ENCODE measurements at regions not wholly inside any gene's neighbourhood (a gene's known extent, or its start where the extent isn't known, plus 50 kb on each side); places are given as distances from the start of the nearest gene placed in this dataset.
"Not testable (repeated sequence)": the region's sequence is repeated elsewhere in the genome, so short reads cannot be mapped to it uniquely, and the experiment has no call there.

- DNase-seq (ENCODE audit: low read depth, low spot score): no peak
Measured at GRCh38 chr12:131436922-131437705, 273.8 kb upstream of the SFSWAP start.

DNA sequence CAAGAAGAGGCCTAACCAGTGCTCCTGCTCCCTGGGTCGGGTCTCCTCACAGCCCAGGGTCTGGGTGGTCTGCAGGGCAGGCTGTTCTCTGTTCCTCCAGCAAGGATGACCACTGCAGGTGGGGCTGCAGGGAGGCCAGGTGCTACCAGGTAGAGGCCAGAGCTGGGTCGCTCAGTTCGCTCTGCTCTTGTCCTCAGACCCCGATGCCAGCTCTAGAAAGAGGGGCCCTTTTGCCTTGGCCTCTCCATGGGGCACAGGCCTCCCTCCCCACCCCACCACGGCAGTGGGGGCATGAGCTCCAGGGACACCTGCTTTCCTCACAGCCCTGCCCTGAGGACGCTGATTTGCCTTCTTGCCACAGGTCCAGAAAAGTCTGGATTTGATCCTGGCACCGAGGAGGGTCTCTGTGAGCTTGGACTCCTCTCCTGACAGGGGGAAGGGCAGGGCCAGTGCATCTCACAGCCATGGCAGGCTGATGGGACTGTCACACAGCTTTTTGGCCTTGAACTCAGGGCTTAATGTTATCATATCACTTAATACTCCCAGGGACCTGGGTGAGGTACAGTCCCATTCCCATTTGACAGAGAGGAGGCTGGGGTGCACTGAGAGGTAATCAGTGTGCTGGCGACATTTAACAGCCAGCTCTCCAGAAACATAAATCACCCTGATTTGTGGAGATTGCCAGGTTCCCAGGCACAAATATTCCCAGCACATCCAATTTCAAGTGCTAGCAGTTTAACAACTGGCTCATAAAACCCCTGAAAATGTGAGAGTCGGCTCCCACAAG lies 273.0 kb upstream of the SFSWAP start:
- DNase-seq (ENCODE audit: low read depth, low spot score): no peak

DNA sequence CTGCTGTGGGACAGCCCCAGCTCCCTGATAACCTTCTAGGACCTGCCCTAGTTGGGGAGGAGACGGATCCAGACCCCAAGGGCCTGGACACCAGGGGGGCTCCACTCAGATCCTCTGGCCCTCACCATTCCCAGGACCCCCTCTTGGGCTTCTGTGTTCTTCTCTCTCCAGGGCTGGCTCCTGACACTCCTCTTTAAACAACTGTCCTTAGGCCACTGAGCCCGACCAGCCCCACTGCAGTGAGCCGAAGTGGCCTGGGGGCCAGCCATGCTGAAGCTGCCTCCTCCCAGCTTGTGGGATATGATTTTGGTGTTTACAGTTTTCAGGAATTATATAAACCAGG lies 272.4 kb upstream of the SFSWAP start:
- DNase-seq (ENCODE audit: low read depth, low spot score): not testable (repeated sequence)

- peak; percentile 53 for DNase-seq (ENCODE audit: low read depth, low spot score)
Measured at GRCh38 chr12:131438881-131439280, 272.0 kb upstream of the SFSWAP start.

- DNase-seq (ENCODE audit: low read depth, low spot score): not testable (repeated sequence)
Measured at GRCh38 chr12:131439752-131440151, 271.1 kb upstream of the SFSWAP start.

- not testable (repeated sequence) for DNase-seq (ENCODE audit: low read depth, low spot score)
Measured at GRCh38 chr12:131440209-131441059, 270.5 kb upstream of the SFSWAP start.

GRCh38 chr12:131441060-131441396 lies 269.9 kb upstream of the SFSWAP start:
- no peak for DNase-seq (ENCODE audit: low read depth, low spot score)

- DNase-seq (ENCODE audit: low read depth, low spot score): no peak
Measured at GRCh38 chr12:131441638-131442336, 269.1 kb upstream of the SFSWAP start.

DNA sequence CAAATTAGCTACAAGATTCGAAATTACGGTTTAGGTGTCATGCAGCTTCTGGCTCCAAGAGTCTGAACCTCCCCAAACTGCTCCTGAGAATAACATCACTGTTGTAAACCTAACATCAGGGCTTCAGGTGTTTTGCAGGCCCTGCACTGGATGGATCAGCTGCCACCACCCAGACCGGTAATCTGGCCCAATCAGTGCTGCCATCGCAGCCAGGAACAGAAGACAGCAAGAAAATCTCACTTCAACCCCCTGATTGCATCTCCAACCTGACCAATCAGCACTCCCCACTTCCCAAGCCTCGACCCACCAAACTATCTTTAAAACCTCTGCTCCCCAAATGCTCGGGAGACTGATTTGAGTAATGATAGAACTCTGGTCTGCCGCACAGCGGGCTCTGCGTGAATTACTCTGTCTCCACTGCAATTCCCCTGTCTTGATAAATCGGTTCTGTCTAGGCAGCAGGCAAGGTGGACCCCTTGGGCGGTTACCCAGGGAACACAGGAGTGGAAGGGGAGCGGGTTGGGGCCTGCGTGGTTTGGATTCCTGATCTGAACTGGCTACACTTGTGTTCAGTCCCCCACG lies 268.5 kb upstream of the SFSWAP start:
- no peak for DNase-seq (ENCODE audit: low read depth, low spot score)

DNA sequence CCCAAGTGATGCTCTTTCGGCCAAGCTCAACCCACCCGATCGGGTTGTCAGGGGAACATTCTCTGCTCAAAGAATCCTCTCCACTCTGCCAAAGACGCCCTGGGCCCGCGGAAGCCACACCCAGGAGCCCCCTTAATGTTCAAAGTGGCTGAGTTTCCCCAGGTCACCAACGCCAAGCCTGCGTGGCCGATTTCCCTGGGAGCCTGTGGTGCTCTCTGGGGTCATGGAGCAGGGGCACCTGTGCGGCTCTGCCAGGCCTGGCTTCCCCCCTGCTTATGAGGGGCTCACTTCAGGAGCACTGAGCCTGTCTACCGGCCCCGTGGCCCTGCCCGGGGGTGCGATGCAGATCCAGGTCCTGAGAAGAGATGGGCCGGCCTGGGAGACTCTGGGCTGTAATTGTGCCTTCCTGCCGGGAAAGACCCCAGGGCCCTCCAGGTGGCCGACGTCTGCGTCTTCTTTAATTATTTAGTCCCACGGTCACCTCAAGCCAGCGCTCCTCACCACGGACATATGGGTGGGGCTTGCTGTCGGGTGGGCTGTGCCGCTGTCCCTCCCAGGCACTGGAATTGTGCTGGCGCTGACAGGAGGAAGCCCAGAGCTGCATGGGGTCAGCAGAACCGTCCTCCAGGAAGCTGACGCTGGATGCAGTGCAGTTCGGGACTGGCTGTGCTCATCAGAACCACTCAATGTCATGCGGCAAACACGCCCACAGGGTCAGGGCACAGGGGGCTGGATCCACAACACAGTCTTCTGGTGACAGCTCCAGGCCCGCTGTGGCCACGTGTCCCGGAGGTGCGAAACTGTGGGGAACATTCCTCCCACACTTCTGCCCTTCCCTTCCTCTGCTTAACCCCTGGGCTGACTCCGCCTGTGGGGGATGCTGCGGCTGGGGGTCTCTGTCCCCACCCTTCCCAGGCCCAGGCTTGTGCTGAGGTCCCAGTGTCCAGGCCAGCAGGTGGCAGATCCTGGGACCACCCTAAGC lies 267.6 kb upstream of the SFSWAP start:
- DNase-seq (ENCODE audit: low read depth, low spot score): no peak

DNA sequence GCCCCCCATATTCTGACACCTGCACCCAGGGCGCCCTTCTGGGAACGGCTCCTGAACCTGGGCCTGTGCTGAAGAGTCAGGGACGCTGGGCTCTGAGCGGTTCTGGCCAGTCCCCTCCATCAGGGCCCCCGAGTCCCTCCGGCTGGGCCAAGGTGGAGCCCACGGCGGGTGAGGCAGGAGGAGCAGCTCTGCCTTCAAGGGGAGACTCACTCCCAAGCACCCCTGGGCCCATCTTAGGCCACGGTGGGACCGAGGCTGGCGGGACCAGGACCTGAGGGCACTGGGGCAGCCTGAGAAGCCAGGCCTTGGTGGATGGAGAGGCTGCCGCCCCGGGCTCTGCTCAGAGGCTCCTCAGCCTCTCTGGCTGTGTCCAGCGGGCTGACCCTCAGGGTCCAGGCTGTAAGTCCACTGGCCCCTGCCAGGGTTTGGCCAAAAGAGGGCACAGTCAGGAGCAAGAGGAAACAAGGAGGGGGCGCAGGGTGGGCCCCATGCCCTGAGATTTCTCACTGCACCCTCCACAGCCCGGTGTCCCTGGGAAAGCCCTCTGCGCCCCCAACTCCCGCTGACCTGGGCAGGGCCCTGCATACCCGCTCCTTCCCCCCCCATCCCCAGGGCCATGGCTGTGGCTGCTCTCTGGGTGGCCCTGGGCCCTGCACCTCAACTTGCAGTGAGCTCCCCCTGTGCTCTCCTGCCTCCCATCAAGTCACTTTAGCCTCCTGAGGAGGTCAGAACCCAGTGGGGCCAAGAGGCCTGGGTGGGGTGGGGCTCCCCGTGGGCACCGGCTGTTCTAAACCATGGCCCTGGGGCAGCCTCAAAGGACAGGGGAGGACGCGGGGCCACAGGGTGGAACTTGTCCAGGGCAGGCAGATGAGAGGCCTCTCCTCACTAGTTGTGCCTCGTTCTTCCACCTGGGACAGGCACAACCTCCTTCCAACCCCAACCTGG lies 266.4 kb upstream of the SFSWAP start:
- DNase-seq (ENCODE audit: low read depth, low spot score): no peak

- peak; percentile 47 for DNase-seq (ENCODE audit: low read depth, low spot score)
Measured at GRCh38 chr12:131445184-131445774, 265.6 kb upstream of the SFSWAP start.

GRCh38 chr12:131445795-131446194 lies 265.1 kb upstream of the SFSWAP start:
- DNase-seq (ENCODE audit: low read depth, low spot score): no peak

- DNase-seq (ENCODE audit: low read depth, low spot score): not testable (repeated sequence)
Measured at GRCh38 chr12:131447636-131448035, 263.3 kb upstream of the SFSWAP start.

GRCh38 chr12:131448254-131448795 lies 262.6 kb upstream of the SFSWAP start:
- DNase-seq (ENCODE audit: low read depth, low spot score): no peak

DNA sequence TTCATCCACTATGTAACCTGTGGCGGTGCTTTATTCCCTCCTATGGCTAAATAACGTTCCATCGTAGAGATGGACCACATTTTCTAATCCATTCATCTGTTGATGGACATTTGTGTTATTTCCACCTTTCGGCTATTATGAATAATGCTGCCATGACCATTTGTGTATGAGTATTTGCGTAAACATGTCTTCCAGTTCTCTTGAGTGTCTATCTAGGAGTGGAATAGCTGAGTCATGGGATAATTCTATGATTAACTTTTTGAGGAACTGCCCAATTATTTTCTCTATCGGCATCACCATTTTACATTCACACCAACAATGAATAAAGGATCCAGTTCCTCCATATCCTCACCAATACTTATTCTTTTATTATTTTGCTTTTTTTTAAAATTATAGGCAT lies 261.9 kb upstream of the SFSWAP start:
- DNase-seq (ENCODE audit: low read depth, low spot score): no peak

DNA sequence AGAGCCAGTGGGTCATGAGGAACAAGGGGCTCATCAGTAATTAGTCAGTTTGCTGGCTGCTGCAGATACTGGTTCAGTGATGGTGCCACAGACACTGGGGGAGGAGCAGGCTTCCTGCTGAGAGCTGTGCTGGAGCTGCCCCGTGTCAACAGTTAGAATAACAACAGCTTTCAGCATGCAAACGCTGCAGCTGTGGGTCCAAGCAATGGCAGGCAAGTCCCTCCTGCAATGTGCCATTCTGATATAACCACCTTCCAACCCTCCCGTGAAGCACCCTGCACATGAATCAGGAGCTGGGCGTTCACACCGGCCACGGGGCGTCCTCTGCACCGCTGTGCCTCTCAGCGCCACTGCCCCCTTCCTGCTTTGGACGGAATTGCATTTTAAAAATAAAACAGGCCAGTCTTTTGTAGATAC lies 258.4 kb upstream of the SFSWAP start:
- DNase-seq (ENCODE audit: low read depth, low spot score): peak; percentile 76
